ENCODE measurements at regions not wholly inside any gene's neighbourhood (a gene's known extent, or its start where the extent isn't known, plus 50 kb on each side); places are given as distances from the start of the nearest gene placed in this dataset.

DNA sequence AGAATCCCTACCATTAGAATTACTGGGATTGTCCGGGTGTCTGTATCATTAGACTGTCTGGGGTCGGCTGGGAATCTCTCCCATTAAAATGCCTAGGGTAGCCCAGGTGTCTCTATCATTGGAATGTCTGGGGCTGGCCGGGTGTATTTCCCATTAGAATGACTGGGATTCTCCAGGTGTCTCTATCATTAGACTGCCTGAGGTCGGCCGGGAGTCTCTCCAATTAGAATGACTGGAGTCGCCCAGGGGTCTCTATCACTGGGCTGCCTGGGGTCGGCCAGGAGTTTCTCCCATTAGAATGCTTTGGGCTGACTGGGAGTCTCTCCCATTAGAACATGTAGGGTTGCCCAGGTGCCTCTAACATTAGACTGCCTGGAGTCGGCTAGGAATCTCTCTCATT, 1560.7 kb downstream of the UQCRFS1 start:
- peaks cover 10% of the 10 kb centered on the region for H3K36me3 Mint-ChIP-seq (ENCODE audit: low read depth)
- no peak overlapping the region for H3K27ac Mint-ChIP-seq (ENCODE audit: unreplicated experiment)
- no peak for DNase-seq (ENCODE audit: low read depth, low spot score)
- H3K4me3 Mint-ChIP-seq = no peak overlapping the region
- H3K4me1 Mint-ChIP-seq = no peaks in the 10 kb centered on the region
- peaks cover 25% of the 10 kb centered on the region for H3K9me3 Mint-ChIP-seq
- H3K27me3 Mint-ChIP-seq (ENCODE audit: low read depth) = no peaks in the 10 kb centered on the region
- TF ChIP-seq CTCF (conservative IDR thresholded peaks at IDR 0.05) = no peak

GRCh38 chr19:27647423-27647822, 1565.5 kb downstream of the UQCRFS1 start:
- no peak overlapping the region for H3K4me3 Mint-ChIP-seq
- H3K27ac Mint-ChIP-seq (ENCODE audit: unreplicated experiment) = no peak overlapping the region
- no peaks in the 10 kb centered on the region for H3K4me1 Mint-ChIP-seq
- no peak for TF ChIP-seq CTCF (conservative IDR thresholded peaks at IDR 0.05)
- DNase-seq (ENCODE audit: low read depth, low spot score) = no peak
- peaks cover 4% of the 10 kb centered on the region for H3K36me3 Mint-ChIP-seq (ENCODE audit: low read depth)
- peaks cover 14% of the 10 kb centered on the region for H3K9me3 Mint-ChIP-seq
- no peaks in the 10 kb centered on the region for H3K27me3 Mint-ChIP-seq (ENCODE audit: low read depth)

DNA sequence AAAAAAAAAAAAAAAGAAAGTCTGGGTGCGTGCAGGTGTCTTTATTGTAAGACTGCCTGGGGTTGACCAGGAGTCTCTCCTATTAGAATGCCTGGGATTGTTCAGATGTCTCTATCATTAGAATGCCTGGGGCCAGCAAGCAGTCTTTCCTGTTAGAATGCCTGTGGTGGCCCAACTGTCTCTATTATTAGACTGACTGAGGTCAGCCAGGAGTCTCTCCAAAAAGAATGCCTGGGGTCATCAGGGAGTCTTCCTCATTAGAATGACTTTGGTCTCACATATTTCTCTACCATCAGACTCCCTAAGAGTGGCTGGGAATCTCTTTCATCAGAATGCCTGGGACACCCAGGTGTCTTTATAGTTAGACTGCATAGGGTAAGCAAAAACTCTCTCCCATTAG, 1577.5 kb downstream of the UQCRFS1 start:
- H3K9me3 Mint-ChIP-seq = peaks cover 9% of the 10 kb centered on the region
- H3K4me1 Mint-ChIP-seq = no peaks in the 10 kb centered on the region

DNA sequence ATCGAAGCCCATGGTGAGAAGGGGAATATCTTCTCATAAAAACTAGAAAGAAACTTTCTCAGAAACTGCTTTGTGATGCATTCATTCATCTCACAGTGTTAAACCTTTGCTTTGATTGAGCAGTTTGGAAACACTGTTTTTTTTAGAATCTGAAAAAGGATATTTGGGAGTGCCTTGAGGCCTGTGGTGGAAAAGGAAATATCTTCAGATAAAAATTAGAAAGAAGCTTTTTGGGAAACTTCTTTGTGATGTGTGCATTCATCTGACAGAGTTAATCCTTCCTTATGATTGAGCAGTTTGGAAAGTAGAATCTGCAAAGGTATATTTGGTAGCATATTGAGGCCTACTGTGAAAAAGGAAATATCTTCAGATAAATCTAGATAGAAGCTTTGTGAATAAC, 1594.9 kb downstream of the UQCRFS1 start:
- H3K27ac Mint-ChIP-seq (ENCODE audit: unreplicated experiment) = no peak overlapping the region

More for the DNA sequence above, 1577.5 kb downstream of the UQCRFS1 start:
- Mint-ChIP-seq H3K36me3 (ENCODE audit: low read depth) (peaks cover 8% of the 10 kb centered on the region), H3K4me3 (no peak overlapping the region), H3K27ac (ENCODE audit: unreplicated experiment) (no peak overlapping the region), H3K27me3 (ENCODE audit: low read depth) (no peaks in the 10 kb centered on the region)
- DNase-seq (ENCODE audit: low read depth, low spot score) = no peak
- no peak for TF ChIP-seq CTCF (conservative IDR thresholded peaks at IDR 0.05)

DNA sequence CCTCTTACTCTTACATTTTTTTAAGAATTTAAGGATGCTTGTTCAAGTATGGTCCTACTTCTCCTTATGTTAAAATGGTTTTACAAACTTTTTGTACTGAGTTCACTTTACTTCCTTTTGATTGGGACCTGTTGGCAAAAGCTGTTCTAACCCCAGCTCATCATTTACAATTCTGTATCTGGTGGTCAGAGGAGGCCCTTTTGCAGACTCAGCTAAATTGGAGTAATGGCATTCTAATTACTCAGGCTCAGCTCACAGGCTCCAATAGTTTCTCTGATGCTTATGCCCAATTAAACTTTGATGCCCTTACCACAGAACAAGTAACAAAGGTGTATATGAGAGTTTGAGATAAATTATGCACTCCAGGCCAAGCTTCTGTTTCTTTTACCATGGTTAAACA, 1632.0 kb downstream of the UQCRFS1 start:
- Mint-ChIP-seq H3K9me3 (peaks cover 12% of the 10 kb centered on the region), H3K27me3 (ENCODE audit: low read depth) (no peaks in the 10 kb centered on the region), H3K4me3 (no peak overlapping the region), H3K4me1 (no peaks in the 10 kb centered on the region), H3K36me3 (ENCODE audit: low read depth) (peaks cover 5% of the 10 kb centered on the region), H3K27ac (ENCODE audit: unreplicated experiment) (no peak overlapping the region)
- TF ChIP-seq CTCF (conservative IDR thresholded peaks at IDR 0.05) = no peak
- no peak for DNase-seq (ENCODE audit: low read depth, low spot score)

More for the DNA sequence above, 1594.9 kb downstream of the UQCRFS1 start:
- no peak for TF ChIP-seq CTCF (conservative IDR thresholded peaks at IDR 0.05)
- Mint-ChIP-seq H3K27me3 (ENCODE audit: low read depth) (no peaks in the 10 kb centered on the region), H3K36me3 (ENCODE audit: low read depth) (peaks cover 2% of the 10 kb centered on the region), H3K9me3 (peaks cover 7% of the 10 kb centered on the region), H3K4me3 (no peak overlapping the region), H3K4me1 (no peaks in the 10 kb centered on the region)
- no peak for DNase-seq (ENCODE audit: low read depth, low spot score)
